ENCODE measurements at regions not wholly inside any gene's neighbourhood (a gene's known extent, or its start where the extent isn't known, plus 50 kb on each side); places are given as distances from the start of the nearest gene placed in this dataset.

- DNase-seq, result no peak
These were observed 143.8 kb upstream of the PPARGC1A start for GRCh38 chr4:24033626-24034025.

DNA sequence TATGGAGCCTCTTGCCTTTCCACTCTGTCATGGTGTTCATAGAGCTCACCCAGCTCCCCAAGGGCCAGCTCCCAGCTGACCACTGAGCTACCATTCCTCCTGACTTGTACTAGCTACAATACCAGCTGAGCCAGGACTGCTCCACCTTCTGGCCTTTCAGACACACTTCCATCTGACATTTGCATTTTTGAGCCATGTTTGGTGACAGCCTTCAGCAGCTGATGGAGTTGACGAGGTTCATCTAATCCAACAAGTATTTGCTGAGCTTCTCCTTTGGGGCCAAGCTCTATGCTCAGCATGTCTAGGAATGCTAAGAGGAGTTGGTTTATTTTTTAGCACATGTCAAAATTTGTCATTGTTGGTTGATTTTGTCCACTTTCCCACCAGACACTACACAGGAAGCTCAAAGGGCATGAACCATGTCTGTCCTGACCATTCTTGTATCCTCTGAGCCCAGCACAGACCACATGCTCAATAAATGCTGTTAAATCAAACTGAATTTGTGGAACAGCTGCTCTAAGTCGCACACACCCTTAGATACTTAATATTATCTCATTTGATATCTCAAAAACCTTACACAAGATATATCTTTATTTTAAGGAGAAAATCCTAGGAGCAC is 142.6 kb upstream of the PPARGC1A start:
- no peak for DNase-seq

DNA sequence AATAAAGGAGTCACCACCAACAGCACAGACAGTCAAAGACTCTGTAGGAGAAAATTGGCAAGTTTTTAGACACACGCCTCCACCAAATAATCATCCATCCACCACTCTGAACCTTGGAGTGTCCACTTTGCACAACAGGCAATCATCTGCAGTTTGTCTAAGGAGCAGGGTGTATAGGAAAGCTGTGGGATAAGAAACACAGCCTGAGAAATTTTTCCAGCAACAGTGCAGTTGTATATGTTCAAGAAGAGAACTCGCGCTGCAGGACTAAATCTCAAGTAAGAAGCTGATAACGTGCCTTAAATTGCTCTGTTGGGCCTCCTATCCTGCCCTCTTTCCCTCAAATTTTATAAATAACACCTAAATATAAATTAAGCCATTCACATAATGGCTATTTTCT is 136.7 kb upstream of the PPARGC1A start:
- DNase-seq, result no peak

DNA sequence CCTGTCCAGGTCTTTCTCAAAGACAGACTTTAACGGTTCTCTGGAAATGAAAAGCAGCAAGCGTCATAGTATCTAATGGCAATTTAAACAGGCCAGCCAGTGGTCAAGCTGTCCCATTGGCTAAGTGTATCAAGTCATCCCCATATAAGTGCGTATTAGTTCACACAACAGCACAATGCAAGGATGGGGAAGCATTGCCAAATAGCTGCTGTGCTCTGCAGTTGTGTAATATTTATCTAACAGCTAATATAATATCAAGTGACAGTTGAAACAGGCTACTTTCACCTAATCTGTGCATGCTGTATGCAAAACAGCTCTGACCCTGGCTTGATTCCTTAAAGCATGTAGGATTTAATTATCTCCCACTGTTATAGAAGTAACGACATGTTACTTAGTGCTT is 134.8 kb upstream of the PPARGC1A start:
- no peak for DNase-seq

GRCh38 chr4:24024157-24024556 is 134.3 kb upstream of the PPARGC1A start:
- DNase-seq, result no peak

GRCh38 chr4:24015782-24016181 is 125.9 kb upstream of the PPARGC1A start:
- no peak for DNase-seq

- DNase-seq, result no peak
These were observed 124.0 kb upstream of the PPARGC1A start for GRCh38 chr4:24013668-24014422.

- no peak for DNase-seq
These were observed 121.1 kb upstream of the PPARGC1A start for GRCh38 chr4:24010994-24011393.

DNA sequence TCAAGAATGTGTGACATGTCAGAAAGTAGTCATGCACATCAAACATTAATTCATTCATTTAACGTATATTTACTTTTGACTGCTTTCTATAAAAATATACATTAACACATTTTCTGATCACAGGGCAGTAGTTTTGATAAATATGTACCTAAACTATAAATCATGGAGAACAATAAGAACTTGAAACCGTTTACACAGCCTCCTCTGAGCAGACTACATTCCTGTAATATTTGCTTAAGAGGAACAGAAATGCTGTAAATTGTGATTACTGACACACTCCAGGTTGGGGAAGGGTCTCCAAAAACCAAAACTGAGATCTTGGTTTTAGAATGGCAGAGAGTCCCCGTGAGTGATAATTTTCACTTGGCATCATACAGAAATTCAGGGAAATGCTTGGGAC is 120.7 kb upstream of the PPARGC1A start:
- DNase-seq, result no peak

DNA sequence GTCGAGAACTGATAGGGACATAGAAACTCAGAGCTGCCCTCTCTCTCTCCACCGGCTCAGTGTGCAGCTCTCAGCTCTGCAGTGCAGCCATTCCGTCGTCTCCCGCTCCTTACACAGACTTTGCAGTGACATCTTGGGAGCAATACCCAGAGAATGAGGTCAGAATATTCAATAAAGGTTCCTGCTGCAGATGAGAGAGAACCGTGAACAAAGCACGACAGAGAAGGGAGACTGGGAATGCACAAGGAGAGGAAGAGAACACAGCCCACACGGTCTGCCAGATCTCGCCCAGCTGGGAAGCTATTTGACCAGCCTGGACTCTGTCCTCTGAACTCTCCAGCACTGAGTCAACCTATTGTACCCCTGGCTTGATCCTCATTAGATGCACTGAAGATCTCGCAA is 118.0 kb upstream of the PPARGC1A start:
- DNase-seq, result no peak

DNA sequence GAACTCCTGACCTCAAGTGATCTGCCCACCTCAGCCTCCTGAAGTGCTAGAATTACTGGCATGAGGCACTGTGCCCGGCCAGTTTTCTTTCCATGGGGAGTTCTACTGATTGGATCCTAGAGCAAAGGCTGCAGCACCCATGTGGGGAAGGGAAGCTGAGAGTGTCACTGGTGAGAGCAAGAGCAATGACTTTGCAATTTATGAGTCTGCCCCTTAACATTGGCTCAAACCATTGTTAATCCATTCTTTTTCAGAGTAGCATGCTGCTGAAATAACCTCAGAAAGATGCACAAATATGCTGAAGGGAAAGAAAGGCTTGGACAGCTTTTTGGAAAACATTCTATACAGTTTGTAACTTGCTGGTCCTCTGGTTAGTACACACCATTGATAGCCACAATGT is 116.4 kb upstream of the PPARGC1A start:
- DNase-seq, result no peak

DNA sequence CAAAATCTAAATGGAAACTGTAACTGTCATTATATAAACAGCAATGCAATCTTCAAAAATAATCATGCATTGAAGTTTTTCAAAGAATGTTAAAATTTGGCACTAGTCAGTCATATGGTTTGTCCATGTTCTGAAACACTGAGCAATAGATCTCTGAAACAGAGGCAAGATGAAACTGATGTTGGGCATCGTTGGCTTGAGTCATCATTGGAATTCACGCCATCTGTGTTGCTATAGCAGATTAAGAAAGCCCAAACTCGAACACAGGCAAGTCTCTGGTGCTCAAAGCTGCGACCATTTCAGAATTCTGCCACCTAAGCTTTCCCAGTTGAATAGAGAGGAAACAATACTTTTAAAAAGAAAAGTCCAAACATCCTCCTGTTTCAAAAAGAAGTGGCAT is 114.1 kb upstream of the PPARGC1A start:
- DNase-seq, result no peak

GRCh38 chr4:24003496-24003895 is 113.6 kb upstream of the PPARGC1A start:
- no peak for DNase-seq

GRCh38 chr4:24002330-24002966 is 112.6 kb upstream of the PPARGC1A start:
- no peak for DNase-seq

- DNase-seq, result no peak
These were observed 111.9 kb upstream of the PPARGC1A start for GRCh38 chr4:24001486-24002329.

DNA sequence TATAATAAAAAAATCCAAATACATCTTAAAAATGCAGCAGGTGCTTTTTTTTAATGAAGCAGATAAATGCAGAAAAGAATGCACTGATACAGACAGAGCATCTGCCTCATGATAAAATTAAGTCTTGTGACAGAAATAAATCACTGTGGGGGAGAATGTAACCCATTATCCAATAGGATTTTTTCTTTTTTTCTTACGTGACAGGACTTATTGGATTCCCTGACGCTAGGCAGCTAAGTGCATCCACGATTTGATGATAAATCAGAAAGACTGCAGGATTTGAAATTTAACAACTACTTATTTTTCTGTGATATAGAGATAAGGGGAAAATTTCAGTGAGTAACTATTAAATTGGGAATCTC is 110.6 kb upstream of the PPARGC1A start:
- no peak for DNase-seq

DNA sequence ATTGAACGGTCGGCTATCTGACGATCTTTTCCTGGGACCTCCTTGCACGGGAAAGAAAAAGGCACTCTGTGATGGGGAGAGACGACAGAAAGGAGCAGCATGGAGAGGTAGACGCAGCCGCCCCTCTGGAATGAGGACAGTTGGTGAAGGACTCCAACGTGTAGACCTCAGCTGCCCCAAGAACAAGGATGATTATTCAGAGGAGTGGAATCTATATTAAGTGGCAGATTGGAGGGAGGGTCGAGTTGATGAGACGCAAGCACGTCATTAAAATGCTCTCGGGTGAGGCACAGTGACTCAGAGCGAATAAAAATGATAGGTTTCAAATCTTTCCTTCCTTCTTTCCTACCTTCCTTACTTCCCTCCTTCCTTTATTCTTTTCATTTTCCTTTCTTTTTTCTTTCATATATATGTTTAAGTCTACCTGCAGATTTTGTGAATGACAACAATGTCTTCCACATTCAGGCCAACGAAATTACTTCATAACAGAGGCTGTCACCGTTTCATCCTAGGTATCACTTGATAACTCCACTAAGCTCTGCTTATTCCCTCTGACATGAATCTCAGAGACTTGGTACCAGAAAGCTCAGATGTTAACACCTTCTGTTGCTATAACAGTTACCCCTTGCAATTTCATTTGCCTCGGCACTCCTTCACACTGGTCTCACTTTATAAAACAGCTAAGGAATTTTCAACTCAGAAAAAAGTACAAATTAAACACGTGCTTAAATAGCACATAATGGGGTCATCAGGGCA is 110.0 kb upstream of the PPARGC1A start:
- no peak for DNase-seq

DNA sequence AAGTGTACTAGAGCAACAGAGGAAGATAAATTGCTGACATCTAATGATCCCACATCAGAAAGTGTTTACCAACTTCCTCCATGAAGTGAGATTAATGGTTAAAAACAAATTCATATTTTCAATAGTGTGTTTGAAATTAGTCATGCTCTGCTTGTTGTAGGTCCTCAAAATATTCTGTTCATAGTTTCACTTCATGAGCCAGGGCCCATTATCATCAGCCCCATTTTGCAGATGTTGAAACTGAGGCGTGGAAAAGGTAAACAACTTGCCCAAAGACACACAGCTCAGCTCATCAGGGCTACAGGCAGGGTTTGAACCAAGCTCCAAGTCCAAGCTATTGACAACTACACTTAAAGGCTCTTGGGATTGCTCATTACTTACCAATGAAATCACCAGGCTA is 103.5 kb upstream of the PPARGC1A start:
- DNase-seq, result no peak

DNA sequence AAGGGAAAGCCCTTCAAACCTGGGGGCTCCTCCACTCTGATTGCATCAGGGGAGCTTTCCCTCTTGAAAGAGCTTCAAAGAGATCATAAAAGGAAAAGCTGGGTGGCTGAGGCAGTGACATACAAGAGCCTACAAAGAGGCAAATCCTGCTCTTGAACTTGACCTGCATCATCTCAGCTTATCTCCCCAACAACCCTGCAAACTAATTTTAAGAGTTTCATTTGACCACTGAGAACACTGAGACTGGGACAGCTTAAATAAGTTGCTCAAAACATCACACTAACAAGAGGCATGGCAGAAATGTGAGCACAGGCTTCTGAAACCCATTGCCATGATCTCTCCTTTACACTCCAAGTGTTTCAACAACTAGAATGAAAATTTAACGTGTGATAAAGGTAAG is 101.6 kb upstream of the PPARGC1A start:
- no peak for DNase-seq

DNA sequence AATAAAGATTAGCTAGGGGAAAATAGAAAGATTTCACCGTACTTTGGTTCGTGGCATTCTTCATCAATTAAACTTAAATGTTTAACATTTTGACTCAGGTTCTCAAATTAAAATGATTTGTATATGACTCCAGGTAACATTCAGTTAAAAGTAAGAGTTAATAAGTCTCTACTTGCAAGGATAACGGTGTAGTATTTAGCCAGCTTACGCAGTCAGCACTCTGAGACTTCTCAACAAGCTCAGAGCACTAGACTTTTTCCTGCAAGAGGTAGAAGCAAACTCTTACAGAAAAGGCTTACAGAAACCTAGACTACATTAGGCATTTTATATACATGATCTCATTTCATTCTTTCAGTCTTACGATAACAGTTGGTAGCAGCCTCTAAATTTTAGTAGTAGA is 96.4 kb upstream of the PPARGC1A start:
- DNase-seq, result no peak

DNA sequence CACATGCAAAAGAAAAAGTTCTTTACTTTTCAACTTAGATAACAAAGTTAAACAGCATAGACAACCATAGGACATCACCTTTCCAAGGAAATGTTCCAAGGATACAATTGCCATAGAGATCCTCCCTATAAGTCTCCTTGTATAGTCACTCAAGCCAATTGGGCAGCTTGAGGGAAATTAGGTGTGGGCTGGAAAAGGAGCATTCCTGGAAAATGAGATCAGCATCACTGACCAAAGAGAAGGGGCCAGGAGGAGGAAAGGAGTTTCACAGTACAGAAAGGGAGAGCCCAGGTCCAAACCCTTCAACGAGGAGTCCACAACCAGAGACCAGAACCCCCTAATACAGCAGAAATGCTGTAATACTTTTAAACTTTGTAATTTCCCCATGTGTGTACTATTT is 91.5 kb upstream of the PPARGC1A start:
- no peak for DNase-seq

GRCh38 chr4:23979534-23979933 is 89.7 kb upstream of the PPARGC1A start:
- no peak for DNase-seq

GRCh38 chr4:23978002-23978401 is 88.2 kb upstream of the PPARGC1A start:
- DNase-seq, result no peak
